ENCODE measurements at regions not wholly inside any gene's neighbourhood (a gene's known extent, or its start where the extent isn't known, plus 50 kb on each side); places are given as distances from the start of the nearest gene placed in this dataset.

DNA sequence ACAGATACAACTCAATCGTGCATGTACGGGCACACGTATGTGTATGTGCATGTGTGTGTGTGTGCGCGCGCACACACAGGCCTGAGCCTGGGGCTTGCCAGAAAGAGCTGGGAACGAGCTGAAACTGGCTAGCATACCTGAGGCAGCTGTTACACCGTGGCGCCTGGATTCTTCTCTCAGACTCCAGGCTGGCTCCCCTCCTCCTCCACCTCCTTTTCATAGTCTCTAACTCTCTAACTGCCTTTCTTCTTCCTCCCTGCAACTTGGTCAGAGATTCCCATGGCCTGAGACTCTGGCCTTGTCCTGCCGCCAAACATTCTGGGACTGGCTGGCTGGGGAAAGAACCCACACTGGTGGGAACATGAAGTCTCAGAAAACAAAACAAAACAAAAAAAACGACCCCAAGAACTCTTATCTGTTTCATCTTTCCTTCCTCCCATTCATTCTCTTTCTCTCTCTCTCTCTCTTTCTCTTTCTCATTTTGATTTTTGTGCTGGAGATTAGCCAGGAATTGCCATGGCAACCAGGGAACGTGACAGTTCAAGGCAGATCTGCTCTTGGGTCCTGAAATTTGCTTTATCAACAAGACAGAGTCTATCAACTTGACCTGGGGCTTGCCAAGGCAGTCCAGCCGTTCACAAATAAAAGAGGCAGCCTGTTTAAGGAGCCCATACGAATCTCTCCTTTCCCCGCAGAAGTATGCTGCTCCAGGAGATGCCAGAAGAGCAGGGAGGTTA lies 76.8 kb upstream of the SEM1 start:
- no peaks in the 10 kb centered on the region for H3K9me3 ChIP-seq
- intact Hi-C loops (cut with DNase I; ENCODE audit: low total_unique reads): no loop called here
- peak in 1 of 2 donors; percentile 22 for DNase-seq
- no peak overlapping the region for H3K27ac ChIP-seq
- H3K4me1 ChIP-seq: no peaks in the 10 kb centered on the region
- no peaks in the 10 kb centered on the region for H3K27me3 ChIP-seq
- H3K4me3 ChIP-seq: no peak overlapping the region
- WGBS, 5 donors: 42 to 56% (median 49%) methylated on average over 12 to 15 of the region's 15 CpGs
- no peaks in the 10 kb centered on the region for H3K36me3 ChIP-seq
- TF ChIP-seq, protein P1, sequence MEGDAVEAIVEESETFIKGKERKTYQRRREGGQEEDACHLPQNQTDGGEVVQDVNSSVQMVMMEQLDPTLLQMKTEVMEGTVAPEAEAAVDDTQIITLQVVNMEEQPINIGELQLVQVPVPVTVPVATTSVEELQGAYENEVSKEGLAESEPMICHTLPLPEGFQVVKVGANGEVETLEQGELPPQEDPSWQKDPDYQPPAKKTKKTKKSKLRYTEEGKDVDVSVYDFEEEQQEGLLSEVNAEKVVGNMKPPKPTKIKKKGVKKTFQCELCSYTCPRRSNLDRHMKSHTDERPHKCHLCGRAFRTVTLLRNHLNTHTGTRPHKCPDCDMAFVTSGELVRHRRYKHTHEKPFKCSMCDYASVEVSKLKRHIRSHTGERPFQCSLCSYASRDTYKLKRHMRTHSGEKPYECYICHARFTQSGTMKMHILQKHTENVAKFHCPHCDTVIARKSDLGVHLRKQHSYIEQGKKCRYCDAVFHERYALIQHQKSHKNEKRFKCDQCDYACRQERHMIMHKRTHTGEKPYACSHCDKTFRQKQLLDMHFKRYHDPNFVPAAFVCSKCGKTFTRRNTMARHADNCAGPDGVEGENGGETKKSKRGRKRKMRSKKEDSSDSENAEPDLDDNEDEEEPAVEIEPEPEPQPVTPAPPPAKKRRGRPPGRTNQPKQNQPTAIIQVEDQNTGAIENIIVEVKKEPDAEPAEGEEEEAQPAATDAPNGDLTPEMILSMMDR (IDR thresholded peaks at IDR 0.05): no peak

DNA sequence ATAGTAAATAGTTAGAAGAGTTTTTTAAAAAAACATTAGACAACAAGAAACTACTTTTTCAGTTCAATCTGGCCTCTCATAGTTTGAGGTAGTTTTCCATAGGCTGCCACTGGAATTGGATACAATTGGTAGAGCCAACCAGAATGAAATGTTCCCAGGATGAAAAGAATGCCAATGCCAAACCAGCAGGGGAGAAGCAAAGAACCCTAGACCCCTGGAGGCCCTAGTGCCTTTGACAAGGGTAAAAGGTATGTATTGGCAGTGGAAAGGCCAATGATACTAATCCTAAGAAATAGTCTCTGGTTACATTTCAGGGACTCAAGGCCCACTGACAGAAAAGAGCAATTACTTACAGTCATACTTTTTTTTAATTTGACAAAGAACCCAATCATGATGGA lies 77.4 kb upstream of the SEM1 start:
- no peak overlapping the region for H3K4me3 ChIP-seq
- DNase-seq: no peak
- no peaks in the 10 kb centered on the region for H3K27me3 ChIP-seq
- TF ChIP-seq POLR2A (IDR thresholded peaks at IDR 0.05) (no peak), EP300 (IDR thresholded peaks at IDR 0.05) (no peak), POLR2AphosphoS5 (IDR thresholded peaks at IDR 0.05) (no peak)
- TF ChIP-seq, protein P1 (IDR thresholded peaks at IDR 0.05): no peak
- no peaks in the 10 kb centered on the region for H3K9me3 ChIP-seq
- intact Hi-C loops (cut with DNase I; ENCODE audit: low total_unique reads): no loop called here
- H3K36me3 ChIP-seq: no peaks in the 10 kb centered on the region
- no peaks in the 10 kb centered on the region for H3K4me1 ChIP-seq
- no peak overlapping the region for H3K27ac ChIP-seq

DNA sequence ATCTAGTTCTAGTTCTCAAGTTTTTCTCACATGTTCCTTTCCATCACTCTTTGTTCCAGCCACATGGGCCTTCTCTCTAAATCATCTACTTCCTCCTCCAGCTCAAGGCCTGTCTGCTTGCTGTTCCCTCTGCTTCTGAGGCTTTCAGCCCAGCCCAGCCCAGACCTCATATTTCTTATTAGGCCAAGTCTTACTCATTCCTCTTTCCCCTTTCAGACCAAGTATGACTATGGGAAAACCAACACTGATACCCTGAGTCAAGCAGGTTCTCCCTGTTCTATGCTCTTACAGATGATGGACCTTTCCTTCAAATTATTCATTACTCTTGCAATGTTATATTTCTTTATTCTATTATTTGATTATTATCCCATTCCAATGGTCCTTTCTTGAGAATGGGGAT lies 80.3 kb upstream of the SEM1 start:
- DNase-seq: no peak
- TF ChIP-seq, protein P1 (IDR thresholded peaks at IDR 0.05): no peak
- no peak for TF ChIP-seq EP300 (IDR thresholded peaks at IDR 0.05)
- TF ChIP-seq POLR2A (IDR thresholded peaks at IDR 0.05): no peak
- no peak for TF ChIP-seq POLR2AphosphoS5 (IDR thresholded peaks at IDR 0.05)
- H3K4me3 ChIP-seq: no peak overlapping the region
- no peak overlapping the region for H3K27ac ChIP-seq
- intact Hi-C loops (cut with DNase I; ENCODE audit: low total_unique reads): no loop called here
- H3K36me3 ChIP-seq: no peaks in the 10 kb centered on the region
- H3K4me1 ChIP-seq: no peaks in the 10 kb centered on the region
- H3K9me3 ChIP-seq: no peaks in the 10 kb centered on the region
- H3K27me3 ChIP-seq: no peaks in the 10 kb centered on the region

DNA sequence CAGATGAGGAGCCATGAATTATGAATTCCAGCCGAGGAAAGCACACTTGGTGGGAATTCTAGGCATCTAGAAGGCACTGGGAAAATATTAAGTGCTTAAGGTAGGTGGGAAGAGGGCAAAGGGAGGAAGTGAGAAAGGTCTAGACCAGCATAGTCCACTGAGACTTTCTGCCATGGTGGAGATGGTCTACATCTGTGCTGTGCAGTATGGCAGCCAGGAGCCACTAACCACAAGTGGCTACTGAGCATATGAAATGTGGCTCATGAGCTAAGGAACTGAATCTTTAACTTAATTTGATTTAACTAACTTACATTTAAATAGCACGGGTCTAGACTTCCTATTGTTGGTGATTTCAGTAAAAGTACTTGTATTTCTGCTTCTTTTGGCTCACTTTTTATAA lies 82.5 kb upstream of the SEM1 start:
- H3K27ac ChIP-seq: no peak overlapping the region
- no peaks in the 10 kb centered on the region for H3K36me3 ChIP-seq
- intact Hi-C loops (cut with DNase I; ENCODE audit: low total_unique reads): no loop called here
- no peak overlapping the region for H3K4me3 ChIP-seq
- H3K4me1 ChIP-seq: no peaks in the 10 kb centered on the region
- TF ChIP-seq POLR2AphosphoS5 (IDR thresholded peaks at IDR 0.05) (no peak), EP300 (IDR thresholded peaks at IDR 0.05) (no peak), POLR2A (IDR thresholded peaks at IDR 0.05) (no peak)
- TF ChIP-seq, protein P1 (IDR thresholded peaks at IDR 0.05): no peak
- H3K27me3 ChIP-seq: no peaks in the 10 kb centered on the region
- no peak for DNase-seq
- no peaks in the 10 kb centered on the region for H3K9me3 ChIP-seq
- WGBS, 5 donors: 71 to 76% (median 74%) methylated on average over 2 of the region's 2 CpGs

Measured in stomach (tissue), 8 donors.